Activated gamma-delta T cell treated with anti-CD3 and anti-CD28 coated beads, Interleukin-2, amount 50 U/mL, for 16 hours (primary cell): ENCODE measurements at regions not wholly inside any gene's neighbourhood (a gene's known extent, or its start where the extent isn't known, plus 50 kb on each side); places are given as distances from the start of the nearest gene placed in this dataset.

Experiments used
- DNase-seq: peaks from one replicate; pipeline ENCODE4 v3.0.0-alpha.2; 2020; ENCODE audit warnings: low read depth

- DNase-seq, result no peak
Observed at GRCh38 chr5:39808656-39809055, 383.9 kb upstream of the DAB2 start.

- DNase-seq, result no peak
Observed at GRCh38 chr5:39801306-39801705, 376.5 kb upstream of the DAB2 start.

DNA sequence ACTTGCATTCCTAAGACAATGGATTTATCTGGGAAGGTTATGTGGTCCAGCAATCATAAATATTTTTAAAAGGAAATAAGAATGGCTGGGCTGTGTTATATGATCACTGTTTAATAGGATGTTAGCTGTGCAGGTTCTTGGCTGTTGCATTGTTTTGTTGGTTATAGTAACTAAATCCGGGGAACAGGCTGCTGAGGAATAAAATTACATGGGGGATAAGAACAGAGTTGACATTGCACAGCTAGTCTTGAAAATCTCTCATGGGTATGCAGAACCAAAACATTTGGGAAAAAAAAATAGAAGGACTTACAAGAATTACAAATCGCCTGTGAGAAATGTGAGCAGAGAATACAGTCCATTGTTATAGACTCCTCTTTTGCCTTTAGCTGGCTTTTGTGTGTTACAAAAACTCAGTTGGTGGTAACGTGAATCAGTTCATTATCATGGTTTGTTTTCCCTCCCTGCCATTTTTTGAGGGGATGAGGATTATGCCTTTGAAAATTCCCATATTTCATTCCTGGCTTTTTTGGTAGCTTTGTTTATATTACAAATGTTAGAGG lies 375.3 kb upstream of the DAB2 start:
- DNase-seq, result no peak

DNA sequence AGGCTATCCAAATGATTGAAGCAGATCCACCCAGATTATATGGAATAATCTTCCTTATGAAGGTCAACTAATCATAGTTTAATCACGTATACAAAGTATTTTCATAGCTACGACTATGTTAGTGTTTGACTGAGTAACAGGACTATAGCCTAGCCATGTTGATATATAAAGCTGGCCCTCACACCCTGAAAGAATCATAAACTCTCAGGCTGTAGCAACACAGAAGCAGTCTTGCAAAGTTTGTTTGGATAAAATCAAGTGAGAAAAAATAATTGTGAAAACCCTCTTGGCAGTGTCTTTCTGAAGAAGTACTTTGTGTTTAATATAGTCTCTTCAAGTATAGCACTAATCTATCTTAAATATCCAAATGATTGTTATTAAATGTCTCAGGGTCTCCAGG lies 374.5 kb upstream of the DAB2 start:
- DNase-seq, result no peak

DNA sequence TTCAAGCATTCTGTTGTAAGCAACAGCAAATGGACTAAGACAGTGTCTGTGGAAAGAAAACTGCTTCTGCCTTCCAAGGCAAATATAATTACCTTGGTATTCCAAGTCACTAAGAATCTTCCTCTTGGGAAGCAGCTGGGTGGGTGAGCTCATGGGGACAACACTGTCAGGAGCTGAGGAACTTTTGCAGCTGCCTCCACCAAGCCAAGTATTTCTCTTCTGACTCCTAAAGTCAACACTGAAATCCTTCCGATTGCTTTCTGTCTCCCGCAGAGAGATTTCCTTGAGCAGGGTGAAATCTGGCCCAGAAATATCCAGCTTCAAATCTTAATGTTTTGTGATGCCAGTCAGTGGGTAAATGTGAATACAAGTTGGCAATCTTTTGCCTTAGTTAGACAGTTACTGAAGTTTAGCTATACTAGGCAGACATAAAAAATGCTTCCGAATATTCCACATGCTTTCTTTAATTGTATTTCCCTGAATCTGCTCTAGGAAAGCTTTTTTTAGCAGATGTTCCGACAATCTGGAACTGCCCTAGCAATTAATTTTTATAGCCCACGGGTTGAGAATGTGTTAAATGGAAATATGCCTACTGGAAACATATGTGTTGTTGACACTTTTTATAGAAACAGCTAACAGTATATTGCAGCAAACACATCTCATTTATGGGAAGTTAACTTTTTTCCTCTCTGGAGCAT lies 369.9 kb upstream of the DAB2 start:
- DNase-seq, result no peak

- no peak for DNase-seq
Observed at GRCh38 chr5:39785410-39785809, 360.6 kb upstream of the DAB2 start.

GRCh38 chr5:39783756-39784421 lies 359.1 kb upstream of the DAB2 start:
- DNase-seq, result no peak

GRCh38 chr5:39780347-39780746 lies 355.6 kb upstream of the DAB2 start:
- DNase-seq, result no peak

DNA sequence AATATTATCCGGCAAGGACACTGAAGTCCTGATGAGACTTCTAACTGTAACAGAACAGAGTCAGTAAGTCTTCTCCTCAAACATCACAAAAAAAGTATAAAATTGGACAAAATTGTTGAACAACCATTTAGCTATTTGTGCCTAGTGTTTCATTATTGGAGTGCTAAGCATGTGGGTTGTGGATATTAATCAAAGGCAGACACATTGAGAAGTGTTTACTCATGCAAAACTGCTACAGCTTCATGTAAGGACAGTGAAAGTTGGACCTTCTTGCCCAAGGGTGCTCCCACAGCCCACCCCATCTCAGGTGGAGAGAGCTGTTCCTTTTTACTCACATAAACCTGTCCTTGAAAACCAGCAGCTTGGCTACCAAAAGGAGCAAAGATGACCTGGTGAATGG lies 355.1 kb upstream of the DAB2 start:
- no peak for DNase-seq

DNA sequence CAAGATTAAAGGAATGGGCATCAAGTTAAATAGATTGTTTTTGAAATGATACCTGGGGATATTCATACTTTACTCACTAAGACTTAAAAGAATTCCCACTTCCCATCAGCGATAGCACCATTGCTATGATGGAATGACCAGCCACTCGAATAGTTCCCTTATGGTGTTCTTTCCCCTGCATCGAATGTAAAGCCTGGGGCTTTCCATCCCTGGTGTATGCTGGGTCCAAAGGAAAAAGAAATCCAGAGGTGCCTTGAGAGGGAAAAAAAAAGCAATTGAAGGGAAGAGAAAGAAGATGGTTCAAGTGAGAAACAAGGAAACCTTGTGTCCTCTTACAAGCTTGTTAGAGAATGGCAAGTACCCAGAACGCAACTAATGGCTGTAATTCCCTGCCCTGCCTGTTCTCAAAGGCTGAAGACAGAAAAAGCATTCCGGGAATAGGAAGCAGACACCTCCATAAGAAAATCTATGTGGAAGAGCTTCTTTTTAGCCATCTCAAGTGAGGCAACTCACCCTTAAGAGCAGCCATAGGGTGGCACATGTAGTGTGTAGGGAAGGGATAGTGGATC lies 351.1 kb upstream of the DAB2 start:
- DNase-seq, result no peak

DNA sequence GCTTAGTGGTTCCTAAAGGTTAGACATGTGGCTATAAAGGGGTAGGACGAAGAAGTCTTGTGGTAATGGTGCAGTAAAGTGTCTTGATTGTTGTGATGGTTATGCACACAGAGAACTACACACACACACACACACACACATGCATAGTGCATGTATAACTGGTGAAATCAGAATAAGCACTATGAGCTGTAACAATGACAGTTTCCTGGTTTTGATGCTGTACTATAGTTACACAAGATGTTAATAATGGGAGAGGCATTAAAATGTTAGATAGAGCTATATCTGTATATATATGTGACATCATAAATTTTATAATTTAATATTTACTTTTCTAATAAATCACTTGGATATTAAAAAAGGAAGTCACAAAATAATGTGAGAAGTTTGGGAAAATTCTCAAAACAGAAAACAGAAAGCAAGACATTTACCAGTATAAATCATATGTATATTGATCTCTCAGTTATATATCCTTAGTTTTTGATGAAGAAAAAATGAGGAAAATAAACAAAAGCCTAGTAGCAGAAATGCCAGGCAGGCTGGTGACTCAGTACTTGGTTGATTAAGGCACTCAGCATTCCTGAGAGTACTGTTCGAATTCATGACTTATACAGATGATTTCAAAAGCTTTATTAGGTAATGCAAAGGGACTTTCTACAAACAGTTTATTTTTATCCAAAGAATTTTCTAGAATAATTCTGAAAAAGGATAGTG lies 350.5 kb upstream of the DAB2 start:
- no peak for DNase-seq

DNA sequence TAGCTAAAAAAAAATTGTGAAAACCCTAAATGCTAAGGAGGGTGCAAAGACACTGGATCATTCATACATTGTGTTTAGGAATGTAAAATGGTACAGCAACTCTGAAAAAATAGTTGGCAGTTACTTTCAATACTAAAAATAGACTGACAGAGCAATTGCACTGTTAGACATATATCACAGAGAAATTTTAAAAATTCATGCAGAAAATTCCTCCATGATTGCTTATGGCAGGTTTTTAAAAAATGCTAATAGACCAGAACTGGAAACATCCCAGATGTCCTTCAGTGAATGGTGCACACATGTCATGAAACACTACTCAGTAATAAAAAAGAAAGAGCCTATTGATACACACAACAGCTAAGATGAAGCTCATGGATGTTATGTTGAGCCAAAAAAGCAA lies 349.8 kb upstream of the DAB2 start:
- DNase-seq, result no peak

- no peak for DNase-seq
Observed at GRCh38 chr5:39772307-39772706, 347.5 kb upstream of the DAB2 start.

DNA sequence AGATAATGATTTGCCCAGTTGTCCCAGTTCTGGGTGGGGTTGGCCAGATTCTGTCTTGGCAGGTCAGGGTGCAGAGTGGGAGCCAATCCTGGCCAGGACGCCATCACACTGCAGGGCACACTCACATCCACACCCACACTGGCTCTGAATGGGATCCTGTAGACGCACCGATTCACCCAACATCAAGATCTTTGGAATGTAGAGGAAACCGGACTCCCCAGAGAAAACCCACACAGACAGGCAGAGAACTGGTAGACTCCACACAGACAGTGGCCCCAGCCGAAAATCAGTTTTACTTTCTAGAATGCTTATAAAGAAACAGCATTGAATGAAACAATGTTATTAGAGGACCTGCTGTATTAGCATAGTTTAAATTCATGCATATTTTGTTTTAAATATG lies 343.1 kb upstream of the DAB2 start:
- DNase-seq, result no peak

- no peak for DNase-seq
Observed at GRCh38 chr5:39765366-39765765, 340.6 kb upstream of the DAB2 start.

GRCh38 chr5:39762761-39763160 lies 338.0 kb upstream of the DAB2 start:
- no peak for DNase-seq

DNA sequence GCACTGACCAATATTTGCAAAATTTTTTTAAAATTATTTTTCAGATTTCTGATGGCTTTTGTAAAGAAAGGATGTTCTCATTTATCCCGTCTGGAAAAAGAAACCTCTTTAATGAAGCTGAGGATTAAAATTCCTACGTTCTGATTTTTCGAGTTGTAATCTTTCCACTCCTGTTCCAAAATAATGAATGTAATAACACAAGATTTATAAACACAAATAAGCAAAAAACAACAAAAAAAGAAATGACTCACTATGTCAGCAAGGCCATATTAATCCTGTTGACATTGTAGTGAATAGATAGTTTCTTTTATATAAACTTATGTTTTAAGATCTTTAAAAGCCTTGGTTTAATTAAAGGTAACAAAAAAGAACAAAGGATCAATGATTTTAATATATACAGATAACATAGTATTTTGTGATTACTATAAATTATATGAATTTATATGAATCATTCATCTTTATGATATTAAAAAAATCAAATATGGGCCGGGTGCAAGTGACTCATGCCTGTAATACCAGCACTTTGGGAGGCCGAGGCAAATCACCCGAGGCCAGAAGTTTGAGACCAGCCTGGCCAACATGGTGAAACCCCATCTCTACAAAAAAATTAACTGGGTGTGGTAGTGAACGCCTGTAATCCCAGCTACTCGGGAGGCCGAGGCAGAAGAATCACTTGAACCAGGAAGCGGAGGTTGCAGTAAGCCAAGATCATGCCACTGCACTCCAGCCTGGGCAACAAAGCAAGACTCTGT lies 336.6 kb upstream of the DAB2 start:
- no peak for DNase-seq

DNA sequence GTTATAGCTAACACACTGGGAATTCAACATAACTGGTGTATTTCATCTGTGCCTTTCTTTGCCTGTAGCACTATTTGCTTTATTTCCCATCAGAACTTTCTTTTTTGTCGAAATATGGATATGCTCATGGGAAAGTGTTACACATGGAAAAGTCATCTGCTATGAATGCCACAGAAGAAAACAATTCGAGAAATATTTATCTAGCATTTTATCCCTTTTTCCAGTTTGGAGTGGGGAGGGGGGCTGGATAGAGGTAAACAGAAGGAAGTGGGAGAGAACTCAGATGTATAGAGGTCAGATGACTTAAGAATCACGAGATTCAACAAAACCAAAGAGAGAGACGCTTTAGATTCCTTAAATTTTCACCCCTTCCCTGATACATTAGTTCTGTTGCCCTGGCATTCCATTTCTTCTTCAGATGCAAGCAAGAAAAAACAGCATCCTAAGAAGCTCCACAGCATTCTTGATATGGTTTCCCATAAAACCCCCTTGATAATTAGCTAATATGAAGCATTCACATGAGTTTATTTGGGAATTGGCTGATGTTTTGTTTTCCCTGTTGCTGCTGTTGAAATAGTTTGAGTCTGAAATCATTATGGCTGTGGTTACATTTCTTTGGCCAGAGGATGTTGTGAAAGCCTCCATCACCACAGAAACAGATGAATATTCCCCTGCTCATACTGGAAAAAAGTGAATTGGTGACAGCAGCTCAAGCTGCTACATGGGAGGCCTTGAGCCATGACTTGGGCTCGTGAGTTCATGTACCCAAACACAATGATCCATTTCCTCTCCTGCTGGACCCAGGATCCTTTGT lies 335.8 kb upstream of the DAB2 start:
- no peak for DNase-seq

DNA sequence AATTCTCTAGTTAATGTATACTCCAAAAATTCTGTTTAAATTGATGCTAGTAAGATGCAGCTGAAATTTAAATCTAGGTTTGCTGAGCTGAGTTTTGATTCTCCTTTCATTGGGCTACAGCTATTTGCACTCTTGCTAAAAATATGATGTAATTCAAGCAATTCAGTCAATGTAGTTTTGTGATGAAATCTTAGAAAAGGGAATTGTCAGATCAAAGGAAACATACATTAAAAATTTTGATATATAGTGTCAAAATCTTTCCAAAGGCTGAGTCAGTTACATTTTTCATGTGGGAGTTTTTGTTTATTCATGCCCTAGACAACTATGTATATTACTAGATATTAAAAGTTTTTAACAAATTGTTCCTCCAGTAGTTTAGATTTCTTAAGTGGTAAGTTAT lies 334.9 kb upstream of the DAB2 start:
- DNase-seq, result no peak

- no peak for DNase-seq
Observed at GRCh38 chr5:39758426-39758825, 333.6 kb upstream of the DAB2 start.

- DNase-seq, result no peak
Observed at GRCh38 chr5:39757131-39757530, 332.4 kb upstream of the DAB2 start.
